ENCODE measurements at regions not wholly inside any gene's neighbourhood (a gene's known extent, or its start where the extent isn't known, plus 50 kb on each side); places are given as distances from the start of the nearest gene placed in this dataset.

- FAIRE-seq (no peak), DNase-seq (no peak)
- TF ChIP-seq CTCF (IDR thresholded peaks at IDR 0.05; ENCODE audit: borderline replicate concordance, extremely low read depth, insufficient read depth), result no peak
- Histone ChIP-seq H3K4me1 (ENCODE audit: control insufficient read depth in 2 of 3, insufficient read depth in 2 of 3, low read depth in 1 of 3, low read length in 3 of 3) (no peaks in the 10 kb centered on the region), H3K27ac (ENCODE audit: low read depth in 2 of 2, low read length in 2 of 2) (no peak overlapping the region), H3K4me3 (ENCODE audit: low read length in 3 of 3) (no peak overlapping the region), H3K9me3 (ENCODE audit: control insufficient read depth in 2 of 3, insufficient read depth in 1 of 3, low read length in 3 of 3) (no peaks in the 10 kb centered on the region), H3K36me3 (ENCODE audit: control insufficient read depth in 2 of 3, insufficient read depth in 3 of 3, low read length in 3 of 3) (no peaks in the 10 kb centered on the region), H3K9ac (ENCODE audit: low read length in 3 of 3) (no peak overlapping the region), H3K27me3 (ENCODE audit: control insufficient read depth, insufficient read depth, low read length) (no peaks in the 10 kb centered on the region)
- intact Hi-C loops (cut with DNase I), result no loop called here
Observed at GRCh38 chr16:48881272-48881671, 271.3 kb upstream of the N4BP1 start.

GRCh38 chr16:48879223-48880122 is 269.5 kb upstream of the N4BP1 start:
- no peaks in the 10 kb centered on the region for H3K27me3 ChIP-seq (ENCODE audit: control insufficient read depth, insufficient read depth, low read length)
- no peaks in the 10 kb centered on the region for H3K36me3 ChIP-seq (ENCODE audit: control insufficient read depth in 2 of 3, insufficient read depth in 3 of 3, low read length in 3 of 3)
- TF ChIP-seq CTCF (IDR thresholded peaks at IDR 0.05; ENCODE audit: borderline replicate concordance, extremely low read depth, insufficient read depth), result no peak
- DNase-seq (no peak), FAIRE-seq (no peak)
- no peaks in the 10 kb centered on the region for H3K9me3 ChIP-seq (ENCODE audit: control insufficient read depth in 2 of 3, insufficient read depth in 1 of 3, low read length in 3 of 3)
- no peak overlapping the region for H3K27ac ChIP-seq (ENCODE audit: low read depth in 2 of 2, low read length in 2 of 2)
- H3K9ac ChIP-seq (ENCODE audit: low read length in 3 of 3), result no peak overlapping the region
- no peaks in the 10 kb centered on the region for H3K4me1 ChIP-seq (ENCODE audit: control insufficient read depth in 2 of 3, insufficient read depth in 2 of 3, low read depth in 1 of 3, low read length in 3 of 3)
- intact Hi-C loops (cut with DNase I), result no loop called here
- H3K4me3 ChIP-seq (ENCODE audit: low read length in 3 of 3), result no peak overlapping the region

GRCh38 chr16:48877946-48878345 is 268.0 kb upstream of the N4BP1 start:
- Histone ChIP-seq H3K9me3 (ENCODE audit: control insufficient read depth in 2 of 3, insufficient read depth in 1 of 3, low read length in 3 of 3) (no peaks in the 10 kb centered on the region), H3K36me3 (ENCODE audit: control insufficient read depth in 2 of 3, insufficient read depth in 3 of 3, low read length in 3 of 3) (no peaks in the 10 kb centered on the region), H3K9ac (ENCODE audit: low read length in 3 of 3) (no peak overlapping the region), H3K27ac (ENCODE audit: low read depth in 2 of 2, low read length in 2 of 2) (no peak overlapping the region), H3K27me3 (ENCODE audit: control insufficient read depth, insufficient read depth, low read length) (no peaks in the 10 kb centered on the region), H3K4me1 (ENCODE audit: control insufficient read depth in 2 of 3, insufficient read depth in 2 of 3, low read depth in 1 of 3, low read length in 3 of 3) (no peaks in the 10 kb centered on the region), H3K4me3 (ENCODE audit: low read length in 3 of 3) (no peak overlapping the region)
- DNase-seq (no peak), FAIRE-seq (no peak)
- intact Hi-C loops (cut with DNase I), result no loop called here
- TF ChIP-seq CTCF (IDR thresholded peaks at IDR 0.05; ENCODE audit: borderline replicate concordance, extremely low read depth, insufficient read depth), result no peak
